NCI-H1436 treated with DMSO at 0.1 percent for 48 hours (cell line): ENCODE measurements at regions not wholly inside any gene's neighbourhood (a gene's known extent, or its start where the extent isn't known, plus 50 kb on each side); places are given as distances from the start of the nearest gene placed in this dataset.
A peak's percentile ranks its signal among the peaks of the same experiment; 100 is the strongest.

Experiments used
- DNase-seq: peaks from one replicate; lab custom pipeline; 2025; lab: John Stamatoyannopoulos, UW

DNA sequence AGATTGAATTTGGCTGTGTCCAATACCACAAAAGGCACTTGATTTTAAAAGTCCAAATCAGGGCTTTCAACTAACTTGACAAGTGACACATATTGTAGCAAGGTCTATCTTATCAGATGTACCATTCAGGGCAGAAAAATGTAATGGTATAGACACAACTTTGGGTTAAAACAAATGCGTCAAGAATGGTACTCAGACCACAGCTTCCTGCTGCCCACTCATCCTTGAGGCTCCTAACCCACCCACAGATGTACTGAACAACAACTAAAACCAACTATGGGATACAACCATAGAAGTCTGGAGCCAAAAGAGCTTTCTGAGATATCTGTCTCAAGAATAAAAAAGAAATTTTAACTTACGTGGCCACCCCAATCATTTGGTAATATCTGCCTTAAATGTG, 105.2 kb downstream of the RBM43 start:
- no peak for DNase-seq

DNA sequence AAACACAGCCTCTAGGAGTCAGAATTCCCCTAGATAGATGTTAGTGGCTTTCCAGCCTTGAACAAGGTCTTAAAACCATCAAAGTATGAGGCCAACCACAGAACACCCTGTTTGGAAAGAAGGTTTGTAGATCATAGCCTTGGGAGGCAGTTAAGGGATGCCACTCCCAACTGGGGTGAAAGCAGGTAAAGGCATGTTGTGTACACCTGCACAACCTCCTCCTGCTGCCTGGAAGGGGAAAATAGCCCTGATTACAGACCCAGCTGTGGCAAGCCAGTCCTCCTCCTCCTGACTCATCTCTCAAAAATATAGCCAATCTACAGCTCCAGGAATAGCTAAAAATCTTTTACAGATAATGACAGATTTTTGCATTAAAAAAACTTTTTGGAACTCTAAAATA, 108.1 kb downstream of the RBM43 start:
- DNase-seq = no peak

DNA sequence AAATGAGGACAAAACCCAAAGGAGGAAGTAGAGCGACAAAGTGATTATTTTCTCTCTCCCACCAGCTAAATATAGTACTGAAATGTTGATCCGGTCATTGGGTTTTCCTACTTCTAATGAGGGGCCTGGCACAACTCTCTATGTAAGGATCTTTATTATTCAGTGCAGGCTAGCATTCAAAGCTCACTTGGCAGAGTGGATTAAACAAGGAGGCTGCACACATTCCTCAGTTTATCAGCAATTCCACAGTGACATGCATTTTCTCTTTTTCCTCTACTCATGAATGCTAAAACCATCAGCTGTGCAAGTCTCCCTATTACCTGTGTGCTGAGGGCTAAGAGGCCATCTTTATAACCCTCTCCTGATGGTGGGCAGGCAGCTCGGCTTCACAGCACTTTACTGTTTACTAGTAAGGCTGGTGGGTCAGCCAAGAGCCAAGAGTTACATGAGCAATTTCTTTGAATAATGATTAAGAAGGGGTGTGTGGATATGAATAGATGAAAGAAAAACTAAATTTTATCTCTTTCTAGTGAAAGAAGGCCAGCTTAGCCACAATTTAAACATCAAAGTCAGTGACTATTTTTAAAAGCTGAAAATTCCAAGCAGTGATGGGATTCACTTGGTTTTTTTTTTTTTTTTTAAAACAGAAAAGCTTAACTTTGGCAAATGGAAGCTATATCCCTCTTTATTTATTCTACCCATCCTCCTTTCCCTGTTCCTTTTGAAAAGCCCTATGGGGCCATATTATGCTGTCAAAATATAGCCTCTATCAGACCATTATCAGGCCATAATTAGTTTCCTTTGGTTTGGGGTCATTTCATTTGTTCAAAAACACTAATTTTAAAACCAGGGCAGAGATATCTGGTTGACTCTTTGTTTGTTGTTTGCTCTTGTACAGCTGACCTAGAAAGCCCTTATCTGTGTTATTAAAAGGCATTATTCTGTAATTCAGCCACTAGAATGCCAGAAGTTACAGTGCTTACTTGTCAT, 111.0 kb downstream of the RBM43 start:
- no peak for DNase-seq

DNA sequence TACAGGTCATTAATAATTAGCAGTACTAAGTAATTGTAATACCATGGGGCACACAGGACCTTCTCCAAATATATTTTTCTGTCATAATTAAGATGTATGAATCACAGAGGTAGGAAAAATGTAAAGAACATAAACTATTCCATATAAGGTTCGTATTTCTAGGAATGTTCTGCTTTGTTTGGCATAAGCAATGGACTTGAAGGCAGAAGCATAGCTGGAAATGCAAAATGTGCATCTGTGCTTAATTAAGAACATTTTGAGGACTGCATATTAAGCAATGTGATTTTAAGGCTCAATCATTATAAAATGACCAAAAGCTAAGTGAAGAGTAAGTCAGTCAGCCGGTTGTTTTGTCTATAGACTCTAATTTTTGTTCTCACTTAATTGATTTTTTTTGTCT, 123.2 kb downstream of the RBM43 start:
- no peak for DNase-seq

DNA sequence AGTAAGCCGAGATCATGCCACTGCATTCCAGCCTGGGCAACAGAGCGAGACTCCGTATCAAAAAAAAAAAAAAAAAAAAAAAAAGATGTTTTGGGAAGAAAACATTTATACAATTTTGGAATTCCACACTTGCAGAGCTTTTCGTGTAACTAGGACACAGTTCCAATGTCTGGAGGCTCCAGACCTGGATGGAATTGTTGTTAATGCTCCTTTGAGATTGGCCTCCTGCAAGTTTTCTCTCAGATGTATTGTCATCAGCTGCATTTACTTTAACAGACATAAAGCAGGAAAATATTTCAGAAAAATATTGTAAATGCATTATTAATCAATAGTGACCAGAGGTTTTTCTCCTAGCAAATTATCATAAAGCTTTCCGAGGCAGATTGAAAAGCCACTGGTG, 124.1 kb downstream of the RBM43 start:
- no peak for DNase-seq

DNA sequence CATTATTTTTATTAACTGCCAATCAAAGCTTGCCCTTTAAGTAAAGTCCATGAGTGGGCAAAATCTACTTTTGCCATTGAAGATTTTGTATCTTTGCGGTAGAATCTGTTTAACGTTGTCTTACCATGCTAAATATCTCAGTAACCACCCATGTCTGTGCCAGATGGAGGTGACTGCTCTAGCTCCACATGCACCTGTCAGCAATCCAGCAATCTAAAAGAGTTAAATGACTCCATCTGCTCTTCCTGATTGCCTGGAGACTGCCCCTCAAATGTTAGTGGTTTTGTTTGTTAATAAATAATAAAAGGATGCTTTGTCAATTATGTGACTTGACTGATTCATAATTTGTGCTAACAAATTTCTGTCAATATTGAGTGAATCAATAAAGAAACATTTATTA, 141.7 kb downstream of the RBM43 start:
- no peak for DNase-seq

DNA sequence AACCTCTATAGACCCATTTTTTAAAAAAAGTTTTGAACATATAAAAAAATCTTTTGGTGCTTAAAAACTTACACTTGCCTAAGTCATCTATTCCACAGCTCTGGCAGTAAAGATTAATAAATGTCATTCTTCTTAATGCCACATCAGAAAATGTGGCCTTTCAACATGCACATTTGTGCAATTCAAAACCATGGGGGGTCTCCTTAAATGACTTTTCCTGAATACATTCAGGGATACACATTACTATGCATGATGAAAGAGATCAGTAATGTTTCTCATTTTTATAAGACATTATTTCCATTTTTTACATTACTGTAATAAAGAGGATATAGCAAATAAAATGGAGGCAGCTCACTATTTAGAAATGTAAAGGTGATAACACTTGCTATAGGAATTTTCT, 142.3 kb downstream of the RBM43 start:
- no peak for DNase-seq

DNA sequence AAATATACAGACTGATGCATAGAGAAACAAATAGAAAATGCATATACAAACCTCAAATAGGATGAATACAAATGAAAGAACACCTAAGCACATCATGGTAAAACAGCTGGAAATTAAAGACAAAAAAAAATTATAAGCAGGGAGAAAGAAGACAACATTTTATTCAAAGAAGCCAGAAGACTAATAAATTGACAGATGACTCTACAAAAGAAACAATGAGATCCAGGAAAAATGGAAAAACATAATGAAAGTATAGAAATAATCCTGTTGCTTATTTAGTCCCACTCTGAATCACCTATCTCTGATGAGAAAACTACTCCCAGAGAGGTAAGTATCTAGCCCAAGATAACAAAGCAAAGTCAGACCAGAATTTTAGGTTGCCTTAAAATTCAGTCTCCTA, 143.4 kb downstream of the RBM43 start:
- DNase-seq = no peak

DNA sequence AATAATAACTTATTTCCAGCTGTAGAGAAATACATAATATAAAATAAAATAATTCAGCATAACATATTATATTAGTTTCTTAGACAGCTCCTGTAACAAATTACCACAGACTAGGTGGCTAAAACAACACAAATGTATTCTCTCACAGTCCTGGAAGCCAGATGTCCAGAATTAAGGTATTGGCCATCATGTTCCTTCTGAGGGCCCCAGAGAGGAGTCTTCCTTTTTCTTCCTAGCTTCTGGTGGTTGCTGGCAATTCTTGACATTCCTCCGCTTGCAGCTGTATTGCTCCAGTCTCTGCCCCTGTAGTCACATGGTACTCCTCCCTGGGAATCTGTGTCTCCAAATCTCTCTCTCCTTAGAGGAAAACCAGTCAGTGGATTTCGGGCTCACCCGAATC, 146.8 kb downstream of the RBM43 start:
- no peak for DNase-seq

DNA sequence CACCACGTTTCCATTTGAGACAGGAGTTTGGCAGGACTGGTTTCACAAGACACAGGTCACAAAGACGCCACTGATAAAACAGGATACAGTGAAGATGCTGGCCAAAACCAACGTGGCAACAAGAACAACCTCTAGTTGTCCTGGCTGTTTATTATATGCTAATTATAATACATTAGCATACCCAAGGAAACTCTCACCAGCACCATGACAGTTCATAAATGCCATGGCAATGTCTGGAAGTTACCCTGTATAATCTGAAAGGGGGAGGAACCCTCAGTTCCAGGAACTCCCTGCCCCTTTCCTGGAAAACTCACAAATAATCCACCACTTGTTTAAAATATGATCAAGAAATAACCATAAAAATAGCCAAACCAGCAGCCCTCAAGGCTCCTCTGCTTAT, 148.3 kb downstream of the RBM43 start:
- no peak for DNase-seq

DNA sequence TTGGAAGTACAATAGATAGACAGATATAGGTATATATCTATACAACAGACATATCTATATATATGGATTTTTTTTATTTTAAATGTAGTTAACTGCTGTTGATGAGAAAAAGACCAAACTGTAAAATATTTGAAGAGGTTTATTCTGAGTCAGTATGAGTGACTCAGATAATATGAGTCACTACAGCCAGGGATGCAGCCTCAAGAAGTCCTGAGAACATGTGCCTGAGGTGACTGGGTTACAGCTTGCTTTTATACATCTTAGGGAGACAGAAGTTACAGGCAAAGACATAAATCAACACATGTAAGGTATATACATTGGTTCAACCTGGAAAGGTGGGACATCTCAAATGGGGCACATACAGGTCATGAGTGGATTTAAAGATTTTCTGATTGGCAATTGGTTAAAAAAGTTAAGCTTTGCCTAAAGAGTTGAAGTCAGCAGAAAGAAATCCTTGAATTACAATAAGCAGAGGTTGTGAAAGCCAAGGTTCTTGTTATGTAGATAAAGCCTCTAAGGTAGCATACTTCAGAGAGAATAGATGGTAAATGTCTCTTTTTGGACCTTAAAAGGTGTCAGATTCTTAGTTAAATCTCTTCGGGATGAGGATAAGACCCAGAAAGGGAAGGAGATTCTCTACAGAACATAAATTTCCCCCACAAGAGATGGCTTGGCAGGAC, 149.9 kb downstream of the RBM43 start:
- DNase-seq = no peak

DNA sequence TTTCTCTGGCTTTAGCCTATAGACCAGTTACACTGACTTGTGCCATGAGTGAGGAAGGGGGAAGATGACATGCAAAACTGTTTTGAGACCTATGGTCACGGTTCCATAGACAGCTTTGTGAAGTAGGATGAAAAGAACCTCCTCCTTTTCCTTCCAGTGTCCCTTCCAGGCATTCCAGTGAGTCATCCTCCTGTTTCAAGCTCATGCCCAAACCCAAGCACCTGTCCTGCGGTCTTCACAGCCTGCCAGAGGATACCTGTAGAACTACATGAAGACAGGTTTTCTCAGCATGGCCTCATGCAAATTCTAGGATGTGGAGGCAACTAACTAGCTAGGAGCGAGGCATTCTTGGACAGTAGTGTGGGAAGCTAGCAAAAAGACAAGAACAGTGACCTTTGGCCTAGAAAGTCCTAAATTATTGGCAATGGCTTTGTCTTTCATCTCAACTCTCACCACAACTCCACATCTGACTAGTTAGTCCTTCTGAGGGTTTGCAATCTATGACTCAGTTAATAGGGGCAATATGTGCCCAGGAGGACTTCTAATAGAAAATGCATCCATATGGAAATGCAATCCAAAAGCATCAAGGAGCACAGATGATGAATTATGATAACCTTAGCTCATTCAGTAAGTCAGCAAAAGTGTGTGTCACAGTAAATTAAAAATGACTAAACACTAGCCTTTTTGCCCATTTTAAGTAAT, 154.7 kb downstream of the RBM43 start:
- no peak for DNase-seq

DNA sequence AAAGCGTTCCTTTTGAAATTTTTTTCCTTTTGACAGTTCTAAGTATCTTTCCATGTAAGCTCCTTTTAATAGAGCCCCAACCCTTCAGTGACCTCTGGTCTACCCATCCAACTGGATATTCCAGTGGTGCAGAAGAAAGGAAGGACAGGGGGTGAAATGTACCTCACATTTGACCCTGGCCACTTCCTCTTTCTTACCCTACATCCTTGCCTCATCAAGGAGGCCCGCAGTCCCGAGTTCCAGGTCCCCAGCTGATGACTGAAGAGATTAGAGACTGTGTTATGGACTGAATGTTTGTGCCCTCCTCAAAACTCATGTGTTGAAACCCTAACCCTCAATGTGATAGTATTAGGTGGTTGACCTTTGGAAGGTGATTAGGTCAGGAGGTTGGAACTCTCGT, 158.1 kb downstream of the RBM43 start:
- DNase-seq = no peak

DNA sequence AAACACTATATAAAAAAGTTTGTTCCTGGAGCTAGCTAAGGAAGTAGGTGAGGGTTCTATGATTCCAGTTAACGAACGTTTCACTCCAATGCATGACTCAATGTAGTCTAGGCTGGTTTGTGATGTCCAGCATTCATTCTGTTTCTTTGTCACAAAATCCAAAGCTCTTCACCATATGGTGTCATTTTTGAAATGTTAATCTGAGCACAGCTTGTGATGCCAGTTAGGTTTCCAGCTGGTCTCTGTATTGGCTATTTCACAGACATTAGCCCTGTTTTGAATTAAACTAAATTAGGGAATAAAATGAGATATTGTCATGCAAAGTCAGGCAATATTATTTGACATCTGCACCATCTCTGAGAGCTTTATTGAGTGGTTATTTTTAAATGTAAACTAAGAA, 159.4 kb downstream of the RBM43 start:
- no peak for DNase-seq

DNA sequence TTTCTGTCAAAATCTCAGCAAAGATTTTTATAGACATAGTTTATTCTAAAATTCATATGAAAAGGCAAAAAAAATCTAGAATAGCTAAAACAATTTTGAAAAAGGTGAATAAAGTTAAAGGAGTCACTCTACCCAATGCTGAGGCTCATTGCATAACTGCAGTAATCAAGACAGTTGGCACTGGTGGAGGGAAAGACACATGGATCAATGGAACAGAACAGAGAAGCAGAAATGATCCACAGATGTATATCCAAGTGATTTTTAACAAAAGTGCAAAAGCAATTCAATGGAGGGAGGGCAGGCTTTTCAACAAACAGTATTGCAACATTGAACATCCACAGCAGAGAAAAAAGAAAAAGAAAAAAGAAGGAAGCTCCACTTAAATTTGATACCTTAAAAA, 162.8 kb downstream of the RBM43 start:
- no peak for DNase-seq

DNA sequence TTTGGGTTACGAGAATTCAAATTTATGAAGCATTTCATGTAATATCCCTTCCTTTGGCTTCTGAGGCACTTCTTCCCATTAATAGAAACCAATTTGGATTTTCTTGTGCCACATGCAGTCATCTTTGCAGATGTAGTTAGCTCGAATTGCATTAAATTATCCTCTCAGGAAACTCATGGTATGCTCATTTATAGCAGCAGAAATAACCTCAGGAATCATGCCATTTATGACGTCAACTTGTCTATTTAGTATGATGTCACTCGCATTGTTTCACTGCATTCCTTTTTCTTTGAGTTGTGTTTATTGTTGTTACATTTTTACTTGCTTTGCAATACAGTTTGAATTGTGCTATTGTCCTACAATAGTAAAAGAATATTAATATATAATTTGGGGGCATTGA, 163.8 kb downstream of the RBM43 start:
- no peak for DNase-seq

DNA sequence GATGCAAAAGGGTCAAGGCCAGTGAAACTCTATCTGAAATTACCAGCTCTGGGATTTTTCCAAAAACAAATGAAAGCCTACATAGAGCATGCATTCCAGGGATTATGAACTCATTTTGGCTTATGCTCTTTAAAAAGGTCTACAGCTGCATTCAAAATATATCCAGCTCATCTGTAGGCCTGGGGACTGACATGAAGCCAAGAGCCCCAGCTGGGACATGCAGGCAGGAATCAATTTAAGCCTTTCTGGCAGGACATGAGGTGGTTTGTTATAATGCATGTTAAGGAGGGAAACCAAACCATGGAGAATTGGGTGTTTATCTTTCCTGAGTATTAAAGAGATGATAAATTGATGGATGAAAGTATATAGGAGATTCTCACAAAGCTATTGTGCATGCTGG, 164.5 kb downstream of the RBM43 start:
- DNase-seq = no peak

DNA sequence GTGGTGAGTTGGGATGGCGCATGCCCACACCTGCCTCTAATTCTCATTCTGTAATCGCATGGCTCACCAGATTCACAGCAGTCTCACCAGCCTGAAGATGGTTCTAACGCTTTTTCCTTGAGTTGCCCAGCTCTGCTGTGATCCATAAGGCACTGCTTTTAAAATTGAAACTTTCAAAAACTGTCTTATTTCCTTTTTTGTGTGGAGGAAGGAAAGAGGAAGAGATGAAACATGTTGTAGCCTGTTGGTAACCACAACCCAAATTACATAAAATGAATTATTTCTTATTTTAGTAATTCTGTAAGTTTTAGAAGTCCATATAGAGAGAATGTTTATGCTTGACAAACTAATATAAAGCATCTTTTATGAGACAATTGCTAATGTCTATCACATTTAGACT, 165.4 kb downstream of the RBM43 start:
- no peak for DNase-seq

DNA sequence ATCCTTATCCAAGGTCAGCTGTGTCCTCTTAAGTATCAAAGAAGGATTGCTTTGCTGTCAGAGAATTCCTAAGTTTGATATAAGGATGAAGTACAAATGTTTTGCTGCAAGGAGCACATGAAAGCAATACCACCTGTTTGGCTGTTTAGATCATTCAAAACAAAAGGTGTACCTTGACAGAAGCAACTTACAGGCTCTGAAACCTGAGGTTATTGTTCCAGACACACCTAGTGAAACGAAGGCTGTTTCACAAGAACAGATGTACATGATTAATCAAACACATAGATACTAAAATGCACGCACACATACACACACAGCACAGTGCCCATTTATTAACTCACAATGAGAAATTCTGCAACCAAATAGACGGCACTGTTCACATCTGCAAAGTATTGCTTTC, 166.2 kb downstream of the RBM43 start:
- no peak for DNase-seq

DNA sequence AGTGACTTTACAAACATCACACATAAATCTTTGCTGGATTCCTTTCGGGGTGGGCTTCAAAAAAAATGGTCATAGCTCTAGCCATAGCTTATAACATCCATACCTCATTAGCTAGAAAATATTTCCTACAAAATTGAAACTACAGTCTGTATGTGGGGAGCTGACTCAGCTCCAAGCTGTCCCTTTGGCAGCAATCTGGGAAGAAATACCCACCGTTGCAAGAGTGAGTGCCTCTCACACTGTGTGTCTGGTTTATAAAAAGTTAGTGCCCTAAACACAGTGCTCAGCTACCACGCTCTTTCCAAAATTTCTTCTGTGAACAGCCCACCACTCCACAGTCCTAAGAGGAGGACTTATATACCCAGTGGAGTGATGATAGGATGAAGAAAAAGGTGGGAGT, 170.1 kb downstream of the RBM43 start:
- no peak for DNase-seq

DNA sequence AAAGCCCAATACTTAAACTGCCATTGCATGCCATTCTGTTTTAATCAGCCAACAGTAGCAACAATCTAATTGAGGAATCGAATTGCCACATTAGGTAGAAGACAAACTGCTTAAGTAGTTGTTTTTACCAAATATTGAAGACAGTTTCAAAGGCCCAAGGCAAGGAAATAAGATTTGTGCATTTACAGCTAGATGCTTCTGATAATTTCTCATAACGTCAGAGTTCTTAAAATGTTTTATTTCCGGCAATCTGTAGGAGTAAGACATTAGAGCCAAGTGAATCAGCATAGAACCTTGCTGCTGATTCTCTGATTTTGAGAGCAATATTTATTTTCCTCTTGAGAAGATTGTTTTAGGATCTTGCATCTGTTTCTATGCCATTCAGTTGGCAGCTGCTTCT, 174.3 kb downstream of the RBM43 start:
- peak; percentile 23 for DNase-seq

DNA sequence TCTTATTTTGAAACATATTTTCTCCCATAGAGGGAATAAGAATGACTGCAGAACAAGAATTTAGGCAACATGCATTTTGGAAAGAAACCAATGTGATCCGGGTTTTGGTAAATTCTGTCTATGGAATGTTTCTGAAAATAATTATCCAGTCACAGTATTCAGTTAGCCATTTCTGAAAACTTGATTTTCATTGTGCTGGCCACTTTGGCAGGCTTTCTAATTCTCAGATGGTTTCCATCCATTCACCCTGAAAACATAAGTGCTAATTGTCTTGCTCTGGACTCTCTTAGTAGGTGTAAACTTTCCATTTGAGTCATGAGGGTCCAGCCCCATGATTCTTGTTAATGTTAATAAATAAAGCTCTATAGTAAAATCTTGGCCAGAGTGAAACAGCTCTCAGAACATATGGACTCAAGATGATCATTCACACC, 176.5 kb downstream of the RBM43 start:
- DNase-seq = no peak
